ENCODE measurements at regions not wholly inside any gene's neighbourhood (a gene's known extent, or its start where the extent isn't known, plus 50 kb on each side); places are given as distances from the start of the nearest gene placed in this dataset.

- no peak for DNase-seq (ENCODE audit: low spot score)
Measured at GRCh38 chr1:244347942-244348341, 103.8 kb downstream of the ADSS2 start.

GRCh38 chr1:244349103-244349531 lies 102.6 kb downstream of the ADSS2 start:
- DNase-seq (ENCODE audit: low spot score), result no peak

GRCh38 chr1:244349581-244350001 lies 102.1 kb downstream of the ADSS2 start:
- no peak for DNase-seq (ENCODE audit: low spot score)

GRCh38 chr1:244350027-244350426 lies 101.7 kb downstream of the ADSS2 start:
- DNase-seq (ENCODE audit: low spot score), result no peak

GRCh38 chr1:244352156-244352830 lies 99.4 kb downstream of the ADSS2 start:
- no peak for DNase-seq (ENCODE audit: low spot score)

GRCh38 chr1:244353551-244354091 lies 98.1 kb downstream of the ADSS2 start:
- DNase-seq (ENCODE audit: low spot score), result no peak

DNA sequence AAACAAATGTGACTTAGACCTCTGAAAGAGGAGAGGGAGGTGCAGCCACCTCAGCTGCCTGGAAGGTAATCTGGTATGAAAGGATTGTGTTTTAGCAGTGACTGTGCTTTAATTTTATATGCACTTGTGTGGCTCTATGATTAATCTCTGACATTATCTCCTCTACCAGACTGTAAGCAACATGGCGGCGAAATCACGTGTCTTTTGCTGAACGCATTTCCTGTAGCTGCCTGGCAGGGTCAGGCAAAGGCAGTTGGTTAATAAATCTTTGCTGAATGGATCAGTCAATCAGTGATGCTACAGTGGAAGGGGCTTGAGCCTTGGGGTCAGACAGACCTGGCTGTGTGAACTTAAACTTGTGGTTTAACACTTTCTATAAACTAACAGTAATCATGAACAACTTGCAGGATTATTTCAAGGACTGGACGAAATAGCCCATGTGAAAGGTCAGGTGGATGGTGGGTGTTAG lies 96.9 kb downstream of the ADSS2 start:
- DNase-seq (ENCODE audit: low spot score), result no peak

DNA sequence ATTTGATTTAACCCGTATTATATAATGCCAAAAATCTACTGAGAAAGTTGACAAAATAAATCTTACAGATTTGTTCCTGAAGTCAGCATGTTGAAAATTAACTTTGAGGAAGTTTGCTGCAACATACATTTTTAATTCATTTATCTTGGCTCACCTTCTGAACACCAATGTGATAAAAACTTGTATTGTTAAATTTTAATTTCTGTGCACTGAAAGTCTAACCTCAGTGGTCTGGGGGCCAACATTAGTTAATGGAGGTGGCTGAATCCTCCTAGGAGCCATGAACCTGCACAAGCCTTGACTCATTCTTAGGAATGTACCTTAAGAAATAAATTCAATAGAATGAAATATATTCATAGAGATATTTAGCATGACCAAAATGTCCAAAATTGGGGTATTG lies 95.3 kb downstream of the ADSS2 start:
- DNase-seq (ENCODE audit: low spot score), result no peak
